ENCODE measurements at regions not wholly inside any gene's neighbourhood (a gene's known extent, or its start where the extent isn't known, plus 50 kb on each side); places are given as distances from the start of the nearest gene placed in this dataset.

- DNase-seq = no peak
Observed at GRCh38 chr11:122344215-122344614, 228.2 kb upstream of the BLID start.

DNA sequence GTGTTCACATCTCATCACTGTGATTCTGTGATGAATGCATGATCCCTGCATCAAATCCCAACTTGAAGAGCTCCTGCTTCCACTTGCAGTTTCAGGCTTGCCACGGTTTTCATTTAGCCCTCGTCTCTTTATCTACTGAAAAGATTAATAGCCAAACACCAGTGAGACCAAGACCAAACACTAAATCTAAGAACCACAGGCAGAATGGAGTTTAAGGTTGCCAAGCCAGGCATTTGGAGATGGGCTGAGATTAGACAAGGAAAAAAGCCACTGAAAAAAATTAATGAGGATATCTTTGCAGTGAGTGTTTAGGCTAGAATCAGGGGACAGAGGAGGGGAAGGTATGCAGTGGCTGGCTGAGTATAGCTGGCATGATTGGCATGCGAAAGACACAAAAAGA lies 227.2 kb upstream of the BLID start:
- DNase-seq = no peak

- no peak for DNase-seq
Observed at GRCh38 chr11:122342089-122342744, 226.2 kb upstream of the BLID start.

DNA sequence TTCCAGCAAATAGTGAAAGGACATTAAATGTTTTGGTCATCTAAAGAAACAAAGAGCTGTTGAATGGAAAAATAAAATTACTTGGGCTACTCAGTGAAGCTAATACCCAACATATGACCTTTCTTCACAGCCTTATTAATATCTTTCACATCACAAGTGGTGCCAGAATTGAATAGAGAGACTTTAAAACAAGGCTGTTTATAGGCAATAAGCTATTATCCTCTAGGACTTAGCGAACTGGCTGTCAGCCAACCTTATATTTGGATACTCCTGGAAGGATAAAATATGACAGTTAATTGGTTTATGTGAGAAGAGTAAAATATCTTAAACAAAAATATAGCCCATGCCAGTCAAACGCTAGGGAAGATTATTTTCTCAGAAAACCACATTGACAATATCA lies 225.5 kb upstream of the BLID start:
- DNase-seq = no peak

GRCh38 chr11:122340607-122341290 lies 224.7 kb upstream of the BLID start:
- no peak for DNase-seq

DNA sequence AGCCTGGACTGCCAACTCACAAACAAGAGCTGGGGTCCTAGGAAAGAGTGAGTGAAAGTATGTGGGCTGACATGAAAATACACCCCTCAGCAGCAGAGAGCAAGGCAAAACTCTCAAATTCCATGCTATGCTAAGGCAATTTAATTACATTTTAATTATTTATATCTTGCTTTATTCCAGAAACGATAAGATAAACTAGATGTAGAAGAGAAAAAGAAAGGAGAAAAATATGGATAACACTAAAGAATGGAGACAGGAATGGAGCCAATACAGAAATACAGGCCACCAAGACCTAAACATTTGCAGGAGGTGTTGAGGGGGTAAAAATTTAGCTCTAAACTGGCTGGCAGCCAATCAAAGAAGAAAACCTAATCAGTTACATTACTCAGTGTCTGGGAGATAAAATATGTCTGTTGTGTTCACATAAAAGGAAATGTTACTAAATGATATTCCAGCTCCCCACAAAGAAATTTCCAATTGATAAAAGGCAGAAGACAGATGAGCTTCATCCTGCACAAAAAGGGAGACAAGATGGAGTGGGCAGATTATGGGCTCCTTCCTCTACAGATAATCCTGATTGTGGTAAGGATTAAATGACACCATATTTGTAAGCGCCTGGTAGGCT lies 223.5 kb upstream of the BLID start:
- no peak for DNase-seq

GRCh38 chr11:122337704-122338103 lies 221.7 kb upstream of the BLID start:
- no peak for DNase-seq

- DNase-seq = no peak
Observed at GRCh38 chr11:122337241-122337640, 221.2 kb upstream of the BLID start.

DNA sequence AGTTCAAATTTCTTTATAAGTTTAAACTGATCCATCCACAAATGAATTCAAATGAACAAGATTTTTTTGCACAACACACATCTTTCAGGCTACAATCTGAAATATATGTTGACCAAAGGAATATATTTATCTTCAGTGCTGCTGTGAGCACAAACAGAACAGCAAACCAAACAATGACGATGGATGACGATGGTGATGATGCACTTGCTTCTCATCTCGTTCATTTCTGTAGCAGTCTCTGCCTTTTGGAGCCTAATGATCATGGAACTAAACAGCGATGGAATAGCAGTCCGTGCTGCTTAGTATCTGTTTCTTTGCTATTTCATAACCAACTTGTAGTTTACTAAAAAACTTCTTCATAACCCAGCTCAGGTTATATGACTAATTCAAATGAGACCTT lies 220.7 kb upstream of the BLID start:
- DNase-seq = no peak

DNA sequence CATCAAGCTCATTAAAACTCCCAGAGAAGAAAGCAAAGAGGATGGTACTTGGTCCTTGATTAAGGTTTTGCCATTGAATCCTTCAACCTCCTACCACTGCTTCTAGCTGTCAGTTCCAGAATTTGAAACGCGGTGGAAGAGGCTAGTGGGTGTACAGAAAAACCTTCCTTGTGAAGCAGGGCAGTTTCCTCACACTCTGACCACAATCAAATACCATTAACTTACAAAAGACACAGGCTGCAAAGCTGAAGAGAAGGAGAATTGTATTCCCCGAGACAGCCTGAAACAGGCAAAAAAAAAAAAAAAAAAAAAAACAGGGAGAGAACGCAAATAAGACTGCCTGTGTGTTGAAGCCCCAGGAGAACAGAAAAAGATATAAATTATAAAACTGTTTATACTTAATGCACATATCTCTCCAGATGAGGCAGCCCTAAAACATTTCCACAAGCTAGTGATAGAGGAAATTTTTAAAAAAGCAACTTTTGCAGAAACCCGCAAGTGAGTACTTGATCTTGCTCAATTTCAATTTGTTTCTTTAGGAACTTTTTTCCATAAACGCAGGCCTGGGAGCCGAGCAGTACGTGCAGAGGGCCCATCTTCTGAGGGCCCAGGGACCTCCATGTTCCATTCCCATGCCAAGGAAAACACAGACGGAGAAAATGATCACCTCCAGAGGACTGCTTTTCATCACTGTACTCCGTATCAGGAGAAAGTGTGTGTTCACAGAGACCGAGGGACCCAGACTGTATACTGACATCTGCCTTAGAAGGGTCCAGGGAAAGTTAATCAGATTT lies 218.7 kb upstream of the BLID start:
- no peak for DNase-seq

DNA sequence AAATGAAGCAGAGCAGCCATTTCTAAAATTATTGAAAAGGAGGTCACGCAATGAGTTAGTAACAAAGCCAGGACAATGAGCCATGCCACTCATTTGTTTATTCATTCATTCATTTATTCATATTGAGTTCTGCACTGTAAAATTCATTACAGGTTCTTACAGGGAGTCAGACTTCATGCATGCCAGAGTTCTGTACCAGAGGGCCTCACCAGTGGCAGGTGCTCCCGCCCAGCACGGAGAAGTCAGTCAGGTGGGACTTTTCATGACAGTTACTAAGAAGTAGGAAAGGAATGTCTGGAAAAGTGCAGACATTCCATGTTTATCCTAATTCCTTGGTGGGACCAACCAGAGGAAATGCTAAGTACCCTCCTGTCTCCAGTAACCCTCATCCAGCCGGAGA lies 217.5 kb upstream of the BLID start:
- no peak for DNase-seq

GRCh38 chr11:122331079-122331478 lies 215.1 kb upstream of the BLID start:
- DNase-seq = no peak

- no peak for DNase-seq
Observed at GRCh38 chr11:122330279-122330965, 214.4 kb upstream of the BLID start.

DNA sequence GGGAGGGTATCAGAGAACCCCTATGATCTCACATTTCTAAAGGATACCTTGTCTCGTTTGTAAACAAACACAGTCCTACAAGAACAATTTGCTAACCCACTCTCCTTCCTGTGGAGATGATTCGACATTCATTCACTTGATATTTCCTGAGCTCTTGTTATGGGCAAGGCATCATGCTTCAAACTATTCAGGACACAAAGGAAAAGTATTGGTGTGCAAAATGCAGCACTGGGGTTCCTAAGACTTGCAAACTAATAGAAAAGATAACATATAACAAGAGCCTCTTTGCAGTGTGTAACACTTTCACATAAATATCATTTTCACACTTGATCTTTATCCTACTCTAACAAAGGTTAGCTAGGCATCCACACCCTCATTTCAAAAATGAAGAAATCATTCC lies 211.5 kb upstream of the BLID start:
- DNase-seq = no peak

DNA sequence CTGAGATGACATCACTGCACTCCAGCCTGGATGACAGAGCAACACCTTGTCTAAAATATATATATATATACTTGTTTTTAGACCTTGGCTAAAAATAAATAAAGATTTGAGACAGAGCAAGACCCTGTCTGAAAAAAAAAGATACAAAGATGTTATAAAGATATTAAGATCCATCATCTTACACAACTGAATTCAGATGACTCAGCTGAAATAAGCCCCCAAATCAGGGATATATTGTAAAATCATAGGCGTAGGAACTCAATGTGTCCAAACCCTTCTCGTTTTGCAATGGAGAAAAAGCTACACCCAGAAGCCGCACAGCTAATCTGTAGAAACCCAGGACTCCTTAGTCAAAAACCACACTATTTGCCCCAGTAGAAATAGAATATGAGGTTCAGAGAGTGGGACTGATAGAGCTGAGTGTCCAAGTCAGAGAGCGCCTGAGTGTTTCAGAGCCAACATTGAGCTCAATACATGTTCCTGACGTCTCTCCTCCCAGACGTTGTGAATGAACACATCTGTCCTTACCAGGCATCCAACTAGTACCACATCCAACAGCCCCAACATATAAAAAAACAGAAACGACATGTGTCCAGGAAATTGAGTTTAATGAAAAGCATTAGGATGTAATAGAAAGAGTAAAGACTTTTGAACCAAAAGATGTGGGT lies 207.9 kb upstream of the BLID start:
- no peak for DNase-seq

GRCh38 chr11:122322329-122322728 lies 206.3 kb upstream of the BLID start:
- DNase-seq = no peak

DNA sequence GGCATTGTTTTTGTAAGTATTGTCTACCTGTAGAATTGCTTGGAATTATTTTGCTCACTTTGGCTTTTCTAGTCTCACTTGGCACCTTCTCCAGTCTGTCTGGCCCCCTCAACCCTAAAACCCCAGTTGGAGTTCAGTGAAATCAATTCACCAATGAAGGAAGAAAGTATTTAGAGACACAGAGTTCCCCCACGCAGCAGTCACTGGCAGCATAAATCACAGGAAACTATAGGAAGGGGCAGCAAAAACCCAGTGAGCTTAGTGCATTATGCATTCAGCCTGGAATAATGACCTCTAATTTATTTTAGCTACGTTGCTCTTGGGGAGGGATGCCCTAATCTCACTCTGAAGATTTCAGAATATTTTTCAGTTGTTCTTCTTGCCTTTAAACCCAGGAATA lies 204.7 kb upstream of the BLID start:
- DNase-seq = no peak

DNA sequence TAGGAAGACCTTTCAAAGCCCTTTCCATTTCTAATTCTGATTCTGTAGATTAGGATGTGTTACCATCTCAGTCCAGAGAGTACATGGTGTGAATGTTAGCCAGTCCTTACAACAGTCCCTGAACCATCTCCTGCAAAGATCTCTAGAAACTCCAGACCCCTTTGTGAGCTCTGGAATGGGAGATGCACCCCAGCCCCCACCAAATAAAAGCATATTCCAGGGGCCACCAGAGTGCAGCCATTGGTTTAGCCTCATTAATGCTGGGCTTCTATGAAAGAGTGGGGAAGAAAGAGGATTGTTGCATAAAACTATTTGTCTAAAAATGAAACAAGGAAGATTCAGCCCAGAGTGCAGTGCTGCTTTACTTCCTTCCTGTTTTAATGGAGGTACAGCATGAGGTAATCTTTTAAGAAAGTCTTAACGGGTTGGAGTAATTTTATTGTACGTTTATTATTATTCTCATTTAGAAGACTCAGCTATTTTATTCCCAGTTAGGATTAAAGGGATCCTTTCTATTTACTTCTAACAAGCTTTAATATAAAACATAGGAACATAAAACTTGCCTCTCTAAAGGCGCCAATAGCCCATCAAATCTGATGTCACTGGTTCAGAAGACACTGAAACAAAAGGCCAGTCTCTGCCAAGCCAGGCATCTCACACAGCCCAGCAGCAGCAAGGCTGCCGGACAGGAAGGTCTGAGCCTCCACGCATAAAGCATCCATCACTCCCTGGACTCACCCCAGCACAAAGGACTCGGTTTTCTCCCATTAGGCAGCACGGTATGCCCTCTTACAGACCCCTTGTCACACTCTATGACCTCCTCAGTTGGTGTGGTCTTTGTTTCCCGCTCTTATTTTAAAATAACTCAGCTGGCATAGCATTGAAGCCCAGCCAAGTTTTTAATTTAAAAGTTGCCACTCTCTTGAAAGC lies 203.9 kb upstream of the BLID start:
- no peak for DNase-seq

DNA sequence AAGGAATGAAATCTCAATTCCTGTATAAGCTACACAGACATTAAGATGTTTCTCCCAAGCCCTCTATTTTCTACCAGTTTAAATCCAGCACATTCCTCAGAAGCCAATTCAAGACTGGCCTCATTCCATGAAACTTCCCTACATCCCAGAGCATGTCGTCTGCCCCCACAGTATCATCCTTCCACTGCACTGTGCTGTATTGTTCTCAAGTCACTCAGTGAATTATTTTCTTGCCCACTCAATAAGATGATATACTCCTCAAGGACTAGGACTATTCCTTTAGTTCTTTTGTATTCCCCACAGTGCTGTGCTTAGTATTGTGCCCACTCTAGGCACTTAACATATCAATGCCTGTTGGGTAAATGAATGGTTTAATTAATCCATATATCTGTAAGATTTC lies 203.1 kb upstream of the BLID start:
- DNase-seq = no peak

GRCh38 chr11:122317305-122317704 lies 201.3 kb upstream of the BLID start:
- no peak for DNase-seq

DNA sequence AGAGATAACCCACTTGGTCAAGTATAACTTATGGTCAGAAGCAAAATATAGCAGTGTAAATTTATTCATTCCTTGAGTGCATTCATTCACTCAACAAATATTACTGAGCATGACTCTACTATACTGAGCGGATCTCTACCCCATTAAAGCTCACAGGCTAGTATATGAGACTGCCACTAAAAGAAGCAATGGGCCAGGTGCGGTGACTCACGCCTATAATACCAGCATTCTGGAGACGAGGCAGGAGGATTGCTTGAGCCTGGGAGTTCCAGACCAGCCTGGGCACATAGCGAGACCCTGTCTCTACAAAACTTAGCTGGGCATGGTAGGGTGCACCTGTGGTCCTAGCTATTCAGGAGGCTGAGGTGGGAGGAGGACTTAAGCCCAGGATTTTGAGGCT lies 197.6 kb upstream of the BLID start:
- no peak for DNase-seq
